ENCODE measurements at regions not wholly inside any gene's neighbourhood (a gene's known extent, or its start where the extent isn't known, plus 50 kb on each side); places are given as distances from the start of the nearest gene placed in this dataset.

GRCh38 chr5:87997662-87998061 is 271.0 kb downstream of the TMEM161B start:
- H3K9me2 ChIP-seq (ENCODE audit: insufficient read depth, low read length), result no peaks in the 10 kb centered on the region
- H3K27me3 ChIP-seq (ENCODE audit: insufficient read depth, low read depth, low read length), result no peaks in the 10 kb centered on the region
- H2AFZ ChIP-seq (ENCODE audit: low read depth, low read length), result no peak overlapping the region
- no peaks in the 10 kb centered on the region for H3K36me3 ChIP-seq (ENCODE audit: insufficient read depth, low read length)
- H3K27ac ChIP-seq (ENCODE audit: low read length), result no peak overlapping the region
- TF ChIP-seq EZH2 (IDR thresholded peaks at IDR 0.05; ENCODE audit: borderline replicate concordance, insufficient read depth, low read length, poor library complexity, severe bottlenecking) (no peak), REST (IDR thresholded peaks at IDR 0.05; ENCODE audit: borderline replicate concordance) (no peak), TAF1 (IDR thresholded peaks at IDR 0.05; ENCODE audit: low read depth) (no peak), EP300 (conservative IDR thresholded peaks at IDR 0.05; ENCODE audit: poor library complexity, severe bottlenecking) (no peak), POLR2AphosphoS5 (IDR thresholded peaks at IDR 0.05) (no peak), MXI1 (conservative IDR thresholded peaks at IDR 0.05; ENCODE audit: poor library complexity, severe bottlenecking) (no peak), RAD21 (conservative IDR thresholded peaks at IDR 0.05) (no peak), SMC3 (conservative IDR thresholded peaks at IDR 0.05; ENCODE audit: poor library complexity) (no peak)
- H4K20me1 ChIP-seq (ENCODE audit: insufficient read depth), result no peaks in the 10 kb centered on the region
- H3K4me3 ChIP-seq (ENCODE audit: low read length), result no peak overlapping the region
- no peaks in the 10 kb centered on the region for H3F3A ChIP-seq (ENCODE audit: insufficient read depth, low read length, poor library complexity, severe bottlenecking)
- no peak overlapping the region for H3K4me2 ChIP-seq (ENCODE audit: low read length)
- no peaks in the 10 kb centered on the region for H3K79me2 ChIP-seq (replicated peaks; ENCODE audit: insufficient read depth, low read length)
- H3K9ac ChIP-seq (ENCODE audit: low read length), result no peak overlapping the region
- no peaks in the 10 kb centered on the region for H3K9me3 ChIP-seq (ENCODE audit: low read length)

GRCh38 chr5:87966213-87966612 is 302.4 kb downstream of the TMEM161B start:
- no peaks in the 10 kb centered on the region for H3K9me3 ChIP-seq (ENCODE audit: low read length)
- no peaks in the 10 kb centered on the region for H3K36me3 ChIP-seq (ENCODE audit: insufficient read depth, low read length)
- TF ChIP-seq REST (IDR thresholded peaks at IDR 0.05; ENCODE audit: borderline replicate concordance) (no peak), CTCF (IDR thresholded peaks at IDR 0.05; ENCODE audit: poor library complexity, severe bottlenecking) (no peak), EZH2 (IDR thresholded peaks at IDR 0.05; ENCODE audit: borderline replicate concordance, insufficient read depth, low read length, poor library complexity, severe bottlenecking) (no peak), RAD21 (conservative IDR thresholded peaks at IDR 0.05) (no peak), TAF1 (IDR thresholded peaks at IDR 0.05; ENCODE audit: low read depth) (no peak), EP300 (conservative IDR thresholded peaks at IDR 0.05; ENCODE audit: poor library complexity, severe bottlenecking) (no peak)
- no peaks in the 10 kb centered on the region for H3K79me2 ChIP-seq (replicated peaks; ENCODE audit: insufficient read depth, low read length)
- H4K20me1 ChIP-seq (ENCODE audit: insufficient read depth), result no peaks in the 10 kb centered on the region
- H3K27me3 ChIP-seq (ENCODE audit: insufficient read depth, low read depth, low read length), result no peaks in the 10 kb centered on the region
- H3F3A ChIP-seq (ENCODE audit: insufficient read depth, low read length, poor library complexity, severe bottlenecking), result no peaks in the 10 kb centered on the region
- no peak overlapping the region for H3K4me3 ChIP-seq (ENCODE audit: low read length)
- no peak overlapping the region for H3K27ac ChIP-seq (ENCODE audit: low read length)
- no peak overlapping the region for H2AFZ ChIP-seq (ENCODE audit: low read depth, low read length)
- no peak overlapping the region for H3K9ac ChIP-seq (ENCODE audit: low read length)
- no peaks in the 10 kb centered on the region for H3K9me2 ChIP-seq (ENCODE audit: insufficient read depth, low read length)
- H3K4me2 ChIP-seq (ENCODE audit: low read length), result no peak overlapping the region

Measured in neural cell (in vitro differentiated cells).